Uterus (tissue), 2 donors: ENCODE measurements at regions not wholly inside any gene's neighbourhood (a gene's known extent, or its start where the extent isn't known, plus 50 kb on each side); places are given as distances from the start of the nearest gene placed in this dataset.

Source experiments
- POLR2A ChIP-seq, 2 donors: fragments of 450-650 bp; IDR thresholded peaks; one replicate each; pipeline ENCODE4 v1.6.1; 2016; ENCODE audit warnings: antibody characterized with exemption in 2 of 2, mild to moderate bottlenecking in 1 of 2, moderate library complexity in 1 of 2
- TF ChIP-seq, protein P1 (sequence below), 4 experiments: fragments of 200-600 bp in 2 of 4; fragments of 450-650 bp in 2 of 4; sonication (generic) in 2 of 4; IDR thresholded peaks; one replicate each; pipeline ENCODE4 v1.5.1; 2016 to 2019; ENCODE audit warnings: antibody characterized with exemption in 4 of 4, mild to moderate bottlenecking in 2 of 4, moderate library complexity in 1 of 4

DNA sequence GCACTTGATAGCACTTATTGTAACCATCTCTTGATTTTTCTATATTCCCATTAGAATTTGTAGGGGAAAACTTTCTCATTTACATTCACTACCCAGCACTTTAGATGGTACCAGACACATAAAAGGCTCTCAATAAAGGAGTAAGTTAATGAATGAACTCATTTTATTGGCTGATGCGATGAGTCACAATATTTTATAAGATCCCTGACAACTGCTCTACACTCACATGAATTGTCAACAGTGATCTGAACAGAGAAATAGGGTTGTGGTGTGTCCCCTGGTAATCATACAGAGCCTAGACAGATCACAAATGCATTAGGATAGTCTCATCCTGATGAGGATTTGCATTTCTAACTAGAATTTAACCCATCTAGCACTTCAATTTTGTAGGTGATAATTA, 567.6 kb upstream of the ARPP21 start:
- TF ChIP-seq, protein P1, sequence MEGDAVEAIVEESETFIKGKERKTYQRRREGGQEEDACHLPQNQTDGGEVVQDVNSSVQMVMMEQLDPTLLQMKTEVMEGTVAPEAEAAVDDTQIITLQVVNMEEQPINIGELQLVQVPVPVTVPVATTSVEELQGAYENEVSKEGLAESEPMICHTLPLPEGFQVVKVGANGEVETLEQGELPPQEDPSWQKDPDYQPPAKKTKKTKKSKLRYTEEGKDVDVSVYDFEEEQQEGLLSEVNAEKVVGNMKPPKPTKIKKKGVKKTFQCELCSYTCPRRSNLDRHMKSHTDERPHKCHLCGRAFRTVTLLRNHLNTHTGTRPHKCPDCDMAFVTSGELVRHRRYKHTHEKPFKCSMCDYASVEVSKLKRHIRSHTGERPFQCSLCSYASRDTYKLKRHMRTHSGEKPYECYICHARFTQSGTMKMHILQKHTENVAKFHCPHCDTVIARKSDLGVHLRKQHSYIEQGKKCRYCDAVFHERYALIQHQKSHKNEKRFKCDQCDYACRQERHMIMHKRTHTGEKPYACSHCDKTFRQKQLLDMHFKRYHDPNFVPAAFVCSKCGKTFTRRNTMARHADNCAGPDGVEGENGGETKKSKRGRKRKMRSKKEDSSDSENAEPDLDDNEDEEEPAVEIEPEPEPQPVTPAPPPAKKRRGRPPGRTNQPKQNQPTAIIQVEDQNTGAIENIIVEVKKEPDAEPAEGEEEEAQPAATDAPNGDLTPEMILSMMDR (IDR thresholded peaks at IDR 0.05) = no peak
- no peak for TF ChIP-seq POLR2A (IDR thresholded peaks at IDR 0.05)
